A549 (cell line): ENCODE measurements at regions not wholly inside any gene's neighbourhood (a gene's known extent, or its start where the extent isn't known, plus 50 kb on each side); places are given as distances from the start of the nearest gene placed in this dataset.

Experiments
- JUNB ChIP-seq: fragments of >200 bp; sonication (Bioruptor Twin); formaldehyde crosslinking; IDR thresholded peaks from 2 replicates; pipeline ENCODE4 v1.6.1; 2016
- MAZ ChIP-seq: fragments of 150-350 bp; IDR thresholded peaks from 2 replicates; pipeline ENCODE4 v1.6.1; 2014; ENCODE audit warnings: antibody characterized with exemption, low read depth, low read length, borderline replicate concordance
- NPAS2 ChIP-seq: fragments of 250-450 bp; sonication (Bioruptor Pico); IDR thresholded peaks from 2 replicates; pipeline ENCODE4 v1.8.0; 2022; ENCODE audit warnings: mild to moderate bottlenecking, moderate library complexity, borderline replicate concordance
- POLR2A ChIP-seq: IDR thresholded peaks from 2 replicates; pipeline ENCODE4 v1.6.1; 2012; ENCODE audit warnings: mild to moderate bottlenecking, low read length
- RAD21 ChIP-seq, 2 experiments: fragments of >200 bp in 1 of 2; sonication (Bioruptor Twin) in 1 of 2; formaldehyde crosslinking in 1 of 2; IDR thresholded peaks in 1 of 2; conservative IDR thresholded peaks in 1 of 2; 2 replicates in 1 of 2; 3 replicates in 1 of 2; pipeline ENCODE4 v1.6.1; 2012 to 2018; ENCODE audit warnings: inconsistent platforms in 1 of 2
- RFX5 ChIP-seq: fragments of 450-650 bp; IDR thresholded peaks from 2 replicates; pipeline ENCODE4 v1.7.1; 2014; ENCODE audit warnings: antibody characterized with exemption, mild to moderate bottlenecking, moderate library complexity
- TF ChIP-seq, protein P1 (sequence below): fragments of 200-600 bp; sonication (generic); IDR thresholded peaks from 2 replicates; pipeline ENCODE4 v1.6.1; 2016; ENCODE audit warnings: antibody characterized with exemption, mild to moderate bottlenecking, moderate library complexity
- TF ChIP-seq, protein P2 (sequence below): fragments of >200 bp; sonication (Bioruptor Twin); formaldehyde crosslinking; IDR thresholded peaks from 3 replicates; pipeline ENCODE4 v1.5.1; 2016

DNA sequence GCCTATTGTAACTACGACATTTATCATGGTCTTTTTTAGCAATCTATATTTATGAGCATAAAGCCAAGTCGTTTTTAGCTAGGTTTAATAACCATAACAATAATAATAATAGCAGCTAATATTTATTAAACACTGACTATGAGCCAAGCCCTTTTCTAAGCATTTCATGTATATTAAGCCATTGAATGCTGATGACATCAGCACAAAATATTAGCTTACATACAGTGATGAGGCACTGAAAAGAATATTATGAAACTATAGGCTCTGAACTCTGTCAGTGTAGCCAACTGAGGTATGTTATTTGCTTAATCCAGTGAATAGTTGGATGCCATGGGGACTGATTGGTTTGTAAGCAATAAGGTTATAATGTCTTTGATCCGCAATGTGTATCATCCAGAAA, 235.2 kb downstream of the NDFIP2 start:
- TF ChIP-seq, protein P1, sequence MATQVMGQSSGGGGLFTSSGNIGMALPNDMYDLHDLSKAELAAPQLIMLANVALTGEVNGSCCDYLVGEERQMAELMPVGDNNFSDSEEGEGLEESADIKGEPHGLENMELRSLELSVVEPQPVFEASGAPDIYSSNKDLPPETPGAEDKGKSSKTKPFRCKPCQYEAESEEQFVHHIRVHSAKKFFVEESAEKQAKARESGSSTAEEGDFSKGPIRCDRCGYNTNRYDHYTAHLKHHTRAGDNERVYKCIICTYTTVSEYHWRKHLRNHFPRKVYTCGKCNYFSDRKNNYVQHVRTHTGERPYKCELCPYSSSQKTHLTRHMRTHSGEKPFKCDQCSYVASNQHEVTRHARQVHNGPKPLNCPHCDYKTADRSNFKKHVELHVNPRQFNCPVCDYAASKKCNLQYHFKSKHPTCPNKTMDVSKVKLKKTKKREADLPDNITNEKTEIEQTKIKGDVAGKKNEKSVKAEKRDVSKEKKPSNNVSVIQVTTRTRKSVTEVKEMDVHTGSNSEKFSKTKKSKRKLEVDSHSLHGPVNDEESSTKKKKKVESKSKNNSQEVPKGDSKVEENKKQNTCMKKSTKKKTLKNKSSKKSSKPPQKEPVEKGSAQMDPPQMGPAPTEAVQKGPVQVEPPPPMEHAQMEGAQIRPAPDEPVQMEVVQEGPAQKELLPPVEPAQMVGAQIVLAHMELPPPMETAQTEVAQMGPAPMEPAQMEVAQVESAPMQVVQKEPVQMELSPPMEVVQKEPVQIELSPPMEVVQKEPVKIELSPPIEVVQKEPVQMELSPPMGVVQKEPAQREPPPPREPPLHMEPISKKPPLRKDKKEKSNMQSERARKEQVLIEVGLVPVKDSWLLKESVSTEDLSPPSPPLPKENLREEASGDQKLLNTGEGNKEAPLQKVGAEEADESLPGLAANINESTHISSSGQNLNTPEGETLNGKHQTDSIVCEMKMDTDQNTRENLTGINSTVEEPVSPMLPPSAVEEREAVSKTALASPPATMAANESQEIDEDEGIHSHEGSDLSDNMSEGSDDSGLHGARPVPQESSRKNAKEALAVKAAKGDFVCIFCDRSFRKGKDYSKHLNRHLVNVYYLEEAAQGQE, result no peak
- TF ChIP-seq JUNB (no peak), MAZ (no peak), RFX5 (no peak), NPAS2 (no peak), RAD21 (conservative IDR thresholded peaks at IDR 0.05 in 1 of 2, IDR thresholded peaks at IDR 0.05 in 1 of 2) (no peak), POLR2A (no peak)
- TF ChIP-seq, protein P2, sequence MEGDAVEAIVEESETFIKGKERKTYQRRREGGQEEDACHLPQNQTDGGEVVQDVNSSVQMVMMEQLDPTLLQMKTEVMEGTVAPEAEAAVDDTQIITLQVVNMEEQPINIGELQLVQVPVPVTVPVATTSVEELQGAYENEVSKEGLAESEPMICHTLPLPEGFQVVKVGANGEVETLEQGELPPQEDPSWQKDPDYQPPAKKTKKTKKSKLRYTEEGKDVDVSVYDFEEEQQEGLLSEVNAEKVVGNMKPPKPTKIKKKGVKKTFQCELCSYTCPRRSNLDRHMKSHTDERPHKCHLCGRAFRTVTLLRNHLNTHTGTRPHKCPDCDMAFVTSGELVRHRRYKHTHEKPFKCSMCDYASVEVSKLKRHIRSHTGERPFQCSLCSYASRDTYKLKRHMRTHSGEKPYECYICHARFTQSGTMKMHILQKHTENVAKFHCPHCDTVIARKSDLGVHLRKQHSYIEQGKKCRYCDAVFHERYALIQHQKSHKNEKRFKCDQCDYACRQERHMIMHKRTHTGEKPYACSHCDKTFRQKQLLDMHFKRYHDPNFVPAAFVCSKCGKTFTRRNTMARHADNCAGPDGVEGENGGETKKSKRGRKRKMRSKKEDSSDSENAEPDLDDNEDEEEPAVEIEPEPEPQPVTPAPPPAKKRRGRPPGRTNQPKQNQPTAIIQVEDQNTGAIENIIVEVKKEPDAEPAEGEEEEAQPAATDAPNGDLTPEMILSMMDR, result no peak
